ENCODE measurements at regions not wholly inside any gene's neighbourhood (a gene's known extent, or its start where the extent isn't known, plus 50 kb on each side); places are given as distances from the start of the nearest gene placed in this dataset.
A peak's percentile ranks its signal among the peaks of the same experiment; 100 is the strongest.
"Not testable (repeated sequence)": the region's sequence is repeated elsewhere in the genome, so short reads cannot be mapped to it uniquely, and the experiment has no call there.

DNA sequence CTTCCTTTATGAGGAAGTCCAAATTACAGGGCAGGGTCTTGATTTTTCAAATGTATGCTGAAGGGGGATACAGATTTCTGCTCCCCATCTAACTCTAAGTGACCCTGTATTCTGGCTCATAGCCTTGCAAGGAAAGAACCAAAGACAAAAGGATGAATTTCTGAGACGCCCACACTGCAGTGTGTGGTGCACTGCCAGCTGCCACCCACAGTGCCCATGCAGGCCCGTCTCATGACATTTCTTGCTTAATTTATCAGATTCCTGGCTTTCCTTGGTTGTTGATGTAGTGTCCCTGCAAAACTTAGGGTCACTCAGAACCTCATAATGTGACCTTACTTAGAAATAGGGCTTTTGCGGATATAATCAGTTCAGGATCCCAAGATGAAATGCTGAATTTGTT lies 68.0 kb downstream of the CBLN4 start:
- DNase-seq, result no peak

DNA sequence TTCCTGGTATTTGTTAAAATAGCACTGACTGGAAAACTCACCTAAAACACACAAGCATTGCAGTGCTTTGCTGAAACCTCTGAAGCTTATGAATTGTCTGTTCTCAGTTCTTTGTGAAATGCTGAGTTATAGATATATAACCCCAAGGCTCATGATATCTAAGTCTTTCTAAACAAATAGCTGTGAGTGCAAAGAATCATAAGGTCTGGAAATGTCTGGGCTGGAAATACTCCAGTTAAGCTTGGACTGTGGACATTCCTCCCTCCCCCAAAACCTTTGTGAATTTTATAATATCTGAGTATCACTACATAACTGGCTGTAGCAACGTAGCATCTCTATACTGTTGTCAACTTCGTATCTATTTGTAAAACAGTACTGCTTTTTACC lies 69.1 kb downstream of the CBLN4 start:
- DNase-seq, result no peak

DNA sequence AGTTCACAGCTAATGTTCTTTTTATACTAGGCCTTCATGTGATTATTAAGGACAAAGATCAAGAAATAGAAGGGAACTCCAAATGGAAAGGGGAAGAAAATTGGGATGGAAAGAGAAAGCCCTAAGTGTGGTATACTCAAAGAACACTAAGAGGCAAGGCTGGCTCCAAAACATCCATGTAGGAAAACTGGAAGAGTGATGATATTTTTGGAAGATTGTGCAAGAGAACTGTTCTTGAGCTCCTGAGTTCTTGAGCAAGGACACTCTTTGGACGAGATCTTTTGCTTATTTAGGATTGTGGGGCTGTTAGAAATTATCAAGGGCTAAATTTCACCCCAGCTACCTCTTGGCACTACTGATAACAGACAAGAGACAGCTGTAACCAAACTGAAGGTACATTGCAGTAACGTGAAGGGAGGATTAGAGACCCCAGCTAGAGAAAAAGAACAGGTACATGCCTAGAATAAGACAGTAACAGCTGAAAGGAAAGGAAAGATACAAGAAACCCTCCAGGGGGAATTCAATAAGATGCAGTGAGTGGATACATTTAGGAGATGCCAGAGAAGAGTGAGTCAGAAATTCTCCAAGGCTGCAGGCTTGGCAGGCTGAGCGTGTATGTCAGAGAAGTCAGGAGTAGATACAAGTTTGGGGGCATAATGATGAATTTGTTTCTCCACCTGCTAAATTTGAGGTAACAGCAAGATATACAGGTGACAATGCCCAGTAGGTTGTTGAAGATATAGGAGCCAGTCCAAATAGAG lies 69.7 kb downstream of the CBLN4 start:
- no peak for DNase-seq

DNA sequence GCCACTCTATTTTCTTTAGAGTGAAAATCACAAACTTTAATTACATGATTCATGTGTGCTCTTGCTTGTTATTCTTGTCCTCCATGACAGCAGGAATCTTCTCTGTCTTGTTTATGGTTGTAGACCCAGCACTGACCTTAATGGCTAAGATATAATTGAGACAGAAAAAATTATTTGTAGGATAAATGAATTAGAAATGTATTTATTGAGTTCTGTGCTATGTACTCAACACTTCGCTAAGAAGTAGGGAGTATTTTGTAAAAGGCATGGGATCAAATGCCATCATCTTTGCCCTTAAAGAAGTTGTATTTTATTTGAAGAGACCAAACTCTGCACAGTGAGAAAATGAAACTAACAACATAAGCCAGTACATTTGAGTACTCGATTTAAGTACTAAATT lies 71.2 kb downstream of the CBLN4 start:
- no peak for DNase-seq

DNA sequence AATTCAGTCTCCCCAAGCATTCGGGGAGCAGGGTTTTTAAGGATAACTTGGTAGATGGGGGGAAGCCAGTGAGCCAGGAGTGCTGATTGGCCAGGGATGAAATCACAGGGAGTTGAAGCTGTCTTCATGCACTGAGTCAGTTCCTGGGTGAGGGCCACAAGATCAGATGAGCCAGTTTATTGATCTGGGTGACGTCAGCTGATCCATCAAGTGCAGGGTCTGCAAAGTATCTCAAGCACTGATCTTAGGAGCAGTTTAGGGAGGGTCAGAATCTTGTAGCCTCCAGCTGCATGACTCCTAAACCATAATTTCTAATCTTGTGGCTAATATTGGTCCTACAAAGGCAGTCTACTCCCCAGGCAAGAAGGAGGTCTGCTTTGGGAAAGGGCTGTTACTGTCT lies 74.4 kb downstream of the CBLN4 start:
- not testable (repeated sequence) for DNase-seq

DNA sequence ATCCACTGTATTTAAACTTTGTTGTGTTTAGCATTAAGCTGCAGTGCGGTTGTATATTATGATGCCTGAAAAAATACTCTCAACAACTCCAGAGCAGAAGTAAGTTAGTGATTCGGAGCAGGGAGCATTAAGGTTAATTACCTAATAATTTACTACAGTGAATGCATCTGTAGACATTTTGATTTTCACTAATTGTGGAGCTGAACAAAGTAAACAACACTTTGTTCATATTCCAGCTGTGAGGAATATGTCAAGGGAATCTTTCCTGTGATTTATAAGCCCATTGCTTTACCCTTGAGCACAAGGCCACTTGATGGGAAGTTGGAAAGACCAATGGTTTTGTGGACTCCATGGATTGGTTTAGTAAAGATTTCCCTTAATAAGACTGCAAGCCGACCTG lies 77.1 kb downstream of the CBLN4 start:
- DNase-seq, result no peak

DNA sequence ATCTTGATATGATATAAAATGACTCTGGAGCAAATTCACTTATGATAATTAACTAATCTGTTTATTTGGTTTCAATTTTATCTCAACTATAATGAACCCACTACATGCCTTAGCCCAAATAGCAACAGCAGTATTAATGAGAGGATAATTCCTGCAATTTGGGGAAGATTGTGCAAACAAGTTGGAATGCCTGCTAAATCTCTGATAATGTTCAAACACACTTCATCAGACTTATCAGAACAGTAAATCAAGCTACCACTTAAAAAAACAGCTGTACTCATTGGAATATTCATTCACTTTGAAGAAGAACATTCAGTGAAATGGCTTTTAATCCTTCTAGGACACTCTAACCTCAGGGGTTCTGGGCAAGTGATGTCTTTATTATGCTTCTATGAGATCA lies 85.4 kb downstream of the CBLN4 start:
- DNase-seq, result no peak

DNA sequence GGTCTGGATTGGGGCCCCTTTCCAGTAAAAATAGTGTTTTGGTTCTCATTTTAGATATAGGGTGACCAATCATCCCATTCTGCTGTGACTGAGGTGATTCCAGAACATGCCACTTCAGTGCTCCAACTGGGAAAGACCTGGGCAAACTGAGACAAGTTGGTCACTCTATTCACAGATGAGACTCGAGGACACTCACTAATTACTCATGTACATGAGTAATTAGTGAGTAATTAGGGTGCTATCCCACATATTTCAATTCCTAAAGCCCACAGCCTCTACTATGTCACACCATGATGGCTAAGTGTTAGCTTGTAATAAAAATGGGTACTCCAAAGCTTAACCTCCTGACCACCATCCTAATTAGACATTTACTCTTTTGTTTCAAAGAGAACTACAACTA lies 86.0 kb downstream of the CBLN4 start:
- DNase-seq, result no peak

DNA sequence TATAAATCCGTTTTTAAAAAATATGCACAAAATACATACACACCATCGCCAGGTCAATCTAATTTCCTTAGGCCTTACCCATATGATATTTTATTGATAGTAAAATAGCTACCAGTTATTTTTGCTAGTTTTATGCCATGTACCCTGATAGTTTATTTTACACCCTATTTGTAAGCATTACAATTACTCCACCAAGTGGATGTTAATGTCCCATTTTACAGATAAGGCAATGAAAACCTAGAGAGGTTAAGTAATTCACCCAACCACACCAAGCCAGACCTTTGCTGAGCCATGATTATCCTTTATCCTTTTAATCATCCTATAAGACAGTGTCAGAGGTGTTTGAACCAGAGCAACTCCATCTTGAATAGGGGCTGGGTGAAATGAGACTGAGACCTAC lies 86.8 kb downstream of the CBLN4 start:
- no peak for DNase-seq

DNA sequence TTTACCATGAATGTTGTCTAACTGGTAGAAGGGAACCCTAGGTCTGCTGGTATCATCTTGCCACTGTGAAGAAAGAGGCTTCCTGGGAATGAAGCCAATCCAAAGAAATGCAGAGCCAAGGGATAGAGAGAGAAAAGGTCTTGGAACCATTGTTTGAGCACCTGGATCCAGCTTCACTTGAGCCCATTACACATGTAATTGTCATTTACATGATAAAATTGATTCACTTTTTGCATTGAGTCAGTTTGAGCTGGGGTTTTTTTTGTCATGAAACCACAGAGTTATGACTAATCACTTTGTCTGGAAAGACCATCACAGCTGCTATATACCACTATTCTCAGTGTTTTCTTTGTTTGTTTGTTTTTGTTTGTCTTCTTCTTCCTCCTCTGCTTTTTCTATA lies 112.3 kb downstream of the CBLN4 start:
- DNase-seq, result peak; percentile 2

DNA sequence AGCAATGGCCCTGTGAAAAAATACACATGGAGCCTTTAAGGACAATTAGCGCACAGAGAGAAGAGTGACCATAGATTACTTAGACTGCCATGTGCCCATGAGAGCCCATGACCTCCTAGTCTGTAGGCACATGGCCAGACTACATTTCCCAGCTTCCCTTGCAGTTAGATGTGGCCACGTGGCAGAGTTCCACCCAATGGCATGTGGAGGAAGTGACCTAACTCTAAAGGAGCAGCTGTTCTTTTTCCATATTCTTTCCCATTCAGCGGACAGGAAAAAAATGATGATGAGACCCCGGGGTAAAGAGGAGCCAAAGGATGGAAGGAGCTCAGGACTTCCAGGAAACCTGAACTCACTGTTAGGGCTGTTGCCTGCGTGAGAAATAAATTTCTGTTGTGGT lies 116.6 kb downstream of the CBLN4 start:
- DNase-seq, result no peak

DNA sequence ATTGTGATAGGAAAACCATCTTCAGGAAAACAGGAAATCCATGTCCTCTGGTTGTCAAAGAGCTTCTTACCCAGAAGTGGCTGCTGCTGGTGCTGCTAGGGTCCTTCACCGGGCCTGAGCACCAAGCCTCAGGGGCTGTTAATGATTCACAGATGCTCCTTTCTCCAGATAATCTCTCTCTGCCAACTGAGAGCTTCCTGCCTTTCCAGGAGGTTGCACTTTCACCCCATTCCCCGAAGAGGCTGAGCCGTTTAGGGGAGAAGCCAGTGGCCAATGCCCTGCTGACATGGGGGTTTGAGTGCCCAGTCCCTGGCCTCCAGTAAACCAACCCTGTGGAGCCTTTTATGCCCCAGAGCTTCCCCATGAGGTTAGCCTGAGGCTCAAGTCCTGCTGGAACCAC lies 122.4 kb downstream of the CBLN4 start:
- no peak for DNase-seq

DNA sequence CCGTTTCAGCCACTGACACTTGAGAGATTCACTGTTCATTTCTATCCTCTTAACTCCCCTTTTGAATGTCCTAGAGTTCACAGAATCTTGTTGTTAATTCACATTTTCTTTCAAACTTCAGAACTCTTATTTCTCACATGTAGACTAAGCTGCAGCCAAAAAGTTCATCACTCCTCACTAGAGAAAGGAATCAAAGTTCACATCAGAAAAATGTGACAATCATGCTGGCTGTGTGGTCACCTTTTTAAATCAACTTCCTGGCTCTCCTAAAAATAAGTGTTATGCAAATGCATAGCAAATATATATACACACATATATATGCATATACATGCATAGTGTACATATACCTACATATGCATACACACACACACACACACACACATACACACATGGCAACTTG lies 123.0 kb downstream of the CBLN4 start:
- no peak for DNase-seq

DNA sequence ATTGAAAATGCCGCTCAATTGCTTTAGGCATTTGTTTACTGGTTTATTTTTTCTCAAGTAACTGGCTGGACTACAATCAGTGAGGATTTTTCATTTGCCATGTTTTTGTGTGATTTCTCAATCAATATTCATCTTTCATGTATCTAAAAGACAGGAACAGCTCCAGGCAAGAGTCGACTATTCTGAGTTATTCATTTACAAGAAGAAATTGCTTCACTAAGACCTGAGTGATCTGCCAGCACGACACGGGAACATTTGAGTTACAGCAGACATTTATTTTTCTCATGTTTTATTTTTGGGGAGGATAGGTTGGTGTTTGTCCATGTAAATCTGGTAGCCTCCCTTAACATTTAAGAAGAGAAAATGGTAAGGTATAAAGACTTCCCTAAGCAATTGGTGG lies 124.1 kb downstream of the CBLN4 start:
- DNase-seq, result no peak

DNA sequence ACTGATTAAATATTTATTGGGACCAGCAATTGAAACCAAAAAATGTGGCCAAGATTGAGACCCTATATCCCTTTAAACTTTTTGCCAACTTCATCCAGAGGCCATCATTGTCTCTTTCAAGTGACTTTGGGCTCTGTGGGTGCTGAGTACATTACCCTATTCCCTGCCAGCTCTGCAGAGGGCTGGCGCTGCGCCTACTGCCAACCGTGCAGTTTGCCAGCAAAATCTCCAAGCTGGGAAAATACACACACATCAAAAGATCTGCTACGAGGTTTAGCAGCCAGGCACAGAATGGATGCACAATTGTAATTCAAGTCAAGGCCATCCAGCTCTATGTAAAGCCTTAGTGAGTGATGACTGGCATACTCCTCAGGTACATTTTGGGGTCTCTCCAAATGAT lies 125.0 kb downstream of the CBLN4 start:
- DNase-seq, result no peak

DNA sequence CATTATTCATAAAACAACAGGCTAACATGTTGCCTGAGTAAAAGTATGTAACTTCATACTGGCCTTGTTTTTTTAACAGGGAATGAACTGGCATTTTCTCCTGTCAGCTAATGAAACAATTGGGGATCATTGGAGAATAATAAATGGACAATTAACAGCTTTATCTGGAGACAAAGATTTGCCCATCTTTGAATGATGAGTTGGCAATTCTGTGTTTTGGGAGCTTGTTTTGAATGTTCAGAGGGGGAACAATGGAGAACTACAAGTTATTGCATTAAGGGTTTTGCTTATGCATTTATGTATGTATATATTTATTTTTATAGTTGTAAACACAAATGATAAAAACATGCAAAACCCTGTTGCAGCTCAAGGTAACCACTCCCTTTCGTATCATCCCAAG lies 150.3 kb downstream of the CBLN4 start:
- no peak for DNase-seq

DNA sequence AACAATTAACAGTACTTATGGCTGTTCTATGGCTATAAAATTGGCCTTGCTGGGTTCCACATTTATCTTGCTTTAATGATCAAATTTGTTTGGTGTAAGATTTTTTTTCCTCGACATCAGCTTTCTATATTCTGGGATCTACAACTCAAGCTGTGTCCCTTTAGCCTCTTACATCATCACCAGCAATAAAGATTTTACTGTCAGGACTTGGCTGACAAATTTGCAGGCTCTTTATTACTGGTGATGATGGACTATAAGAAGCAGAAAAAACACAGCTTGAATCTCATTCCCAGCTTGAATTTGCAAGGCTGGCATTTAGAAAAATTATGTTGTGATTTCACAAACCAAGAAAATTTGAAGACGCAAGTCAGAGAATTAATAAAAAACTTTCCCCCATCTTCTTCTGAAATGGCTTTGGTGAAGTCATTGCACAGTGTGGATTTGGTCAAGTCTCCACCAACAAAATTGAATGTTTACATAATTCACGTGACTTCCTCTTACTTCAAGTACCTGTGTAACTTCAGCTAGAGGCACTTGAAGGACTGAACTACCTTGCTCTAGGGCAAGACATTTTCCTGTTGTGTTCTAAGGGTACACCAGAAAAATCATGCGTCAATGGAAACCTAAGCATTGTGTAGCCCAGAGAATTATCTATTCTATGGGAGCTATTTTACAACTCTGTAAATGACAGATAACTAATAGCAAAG lies 175.0 kb downstream of the CBLN4 start:
- DNase-seq, result no peak

DNA sequence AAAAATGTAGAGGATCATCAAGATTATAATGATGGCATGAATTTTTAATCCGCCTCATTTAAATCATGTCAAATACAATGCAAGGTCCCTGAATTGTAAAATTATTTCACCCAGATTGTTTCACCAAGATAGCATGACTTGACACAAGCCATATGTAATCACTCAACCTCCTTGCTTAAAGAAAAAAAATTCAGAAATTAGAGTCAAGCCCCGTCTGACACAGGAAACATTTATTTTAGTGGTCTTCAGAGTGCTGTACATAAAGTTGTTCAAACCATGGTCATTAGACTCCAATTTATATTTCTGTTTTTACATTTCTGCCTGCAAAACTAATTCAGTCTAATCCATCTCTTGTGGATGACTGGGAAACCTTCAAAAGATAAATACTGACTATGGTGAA lies 200.2 kb downstream of the CBLN4 start:
- DNase-seq, result no peak

DNA sequence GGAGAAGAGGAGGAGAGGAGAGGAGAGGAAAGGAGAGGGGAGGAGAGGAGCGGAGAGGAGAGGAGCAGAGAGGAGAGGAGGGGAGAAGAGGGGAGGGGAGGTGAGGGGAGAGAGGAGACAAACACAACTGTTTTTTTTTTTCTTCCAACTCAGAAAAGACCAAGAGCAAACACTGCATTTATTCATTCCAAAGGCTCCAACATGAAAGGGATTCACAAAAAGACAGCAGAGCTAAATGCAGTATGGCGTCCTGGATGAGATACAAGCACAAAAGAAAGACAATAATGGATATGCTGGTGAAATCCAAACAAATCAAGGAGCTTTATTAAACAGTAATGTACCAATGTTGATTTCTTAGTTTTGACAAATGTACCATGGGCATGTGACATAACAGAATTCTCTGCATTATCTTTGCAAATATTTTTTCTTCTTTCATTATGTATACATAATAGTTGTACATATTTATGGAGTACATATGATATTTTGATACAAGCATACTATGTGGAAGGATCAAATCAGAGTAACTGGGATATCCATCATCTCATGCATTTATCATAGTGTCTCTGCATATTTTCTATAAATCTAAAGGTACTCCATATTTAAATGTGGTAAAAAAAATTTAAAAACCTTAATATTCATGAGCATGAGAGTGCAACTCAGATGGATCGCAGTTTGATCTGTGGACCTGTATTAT lies 204.6 kb downstream of the CBLN4 start:
- no peak for DNase-seq

DNA sequence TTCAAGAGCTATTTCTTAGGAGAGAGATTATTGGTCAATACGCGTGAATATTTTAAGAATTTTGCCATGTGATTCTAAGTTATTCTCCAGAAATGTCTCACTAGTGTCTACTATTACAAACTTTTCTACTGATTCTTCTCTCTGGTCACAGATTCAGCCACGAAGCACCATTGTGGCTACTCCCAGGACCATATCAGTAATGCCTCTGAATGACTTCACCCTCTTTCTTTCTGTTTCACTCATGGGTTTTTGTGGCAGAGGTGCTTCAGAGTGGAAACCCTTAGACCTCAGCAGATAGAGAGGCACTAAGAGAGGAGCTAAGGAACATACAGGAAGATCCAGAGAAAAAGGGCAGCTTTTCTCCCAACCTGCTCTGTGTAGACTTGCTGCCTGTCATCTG lies 211.3 kb downstream of the CBLN4 start:
- DNase-seq, result no peak

DNA sequence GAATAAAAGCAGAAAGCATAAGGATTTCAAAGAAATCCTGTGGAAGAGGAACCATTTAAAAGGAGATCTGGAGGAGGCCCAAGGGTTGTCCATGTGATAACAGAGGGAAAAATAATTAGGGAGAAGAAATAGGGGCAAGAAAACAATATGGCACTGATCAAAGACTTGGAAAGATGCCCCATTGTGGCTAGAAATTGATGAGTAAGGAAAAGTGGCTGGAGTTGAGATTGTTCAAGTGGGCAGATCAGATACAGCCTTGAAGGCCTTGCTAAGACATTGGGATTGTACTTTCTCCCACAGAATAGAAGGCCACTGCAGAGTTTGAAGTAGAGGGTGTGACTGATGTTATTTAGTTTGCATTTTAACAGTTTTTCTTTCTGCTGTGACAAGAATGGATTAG lies 213.3 kb downstream of the CBLN4 start:
- DNase-seq, result no peak

DNA sequence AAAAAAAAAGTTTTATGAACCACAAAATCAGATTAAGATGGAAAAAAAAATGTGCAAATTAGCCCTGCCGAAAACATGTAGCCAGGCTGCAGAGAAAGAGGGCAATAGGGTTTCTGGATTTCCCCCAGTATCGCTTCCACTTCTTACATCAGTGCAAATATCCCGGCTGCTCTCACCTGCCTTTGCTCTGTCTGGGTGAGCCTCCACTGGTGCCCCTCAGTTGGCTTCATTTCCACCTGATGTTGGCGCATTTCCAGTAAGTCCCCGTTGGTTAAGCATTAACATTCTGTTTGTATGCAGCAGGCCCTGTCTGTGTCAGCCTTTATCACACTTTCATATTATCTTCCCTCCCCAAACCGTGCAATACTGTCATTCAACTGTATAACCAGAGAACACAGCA lies 215.1 kb downstream of the CBLN4 start:
- DNase-seq, result no peak

DNA sequence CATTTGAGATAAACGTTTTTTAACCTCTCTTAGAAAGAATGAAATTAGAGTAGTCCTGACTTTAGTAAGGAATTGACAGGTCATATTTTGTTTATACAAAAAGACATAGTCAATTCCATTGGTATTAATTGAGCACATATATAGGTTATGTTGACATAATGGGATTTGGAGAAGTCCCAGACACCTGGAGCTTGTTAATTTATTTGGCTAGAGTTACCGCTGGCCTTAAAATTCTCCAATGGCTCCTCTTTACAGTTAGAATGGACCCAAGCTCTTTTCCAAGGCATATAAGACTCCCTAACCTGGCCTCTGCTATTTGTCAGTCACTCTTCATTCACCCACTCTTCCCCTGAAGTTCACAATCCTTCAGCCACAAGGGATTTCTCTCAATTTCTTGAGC lies 221.3 kb downstream of the CBLN4 start:
- no peak for DNase-seq

DNA sequence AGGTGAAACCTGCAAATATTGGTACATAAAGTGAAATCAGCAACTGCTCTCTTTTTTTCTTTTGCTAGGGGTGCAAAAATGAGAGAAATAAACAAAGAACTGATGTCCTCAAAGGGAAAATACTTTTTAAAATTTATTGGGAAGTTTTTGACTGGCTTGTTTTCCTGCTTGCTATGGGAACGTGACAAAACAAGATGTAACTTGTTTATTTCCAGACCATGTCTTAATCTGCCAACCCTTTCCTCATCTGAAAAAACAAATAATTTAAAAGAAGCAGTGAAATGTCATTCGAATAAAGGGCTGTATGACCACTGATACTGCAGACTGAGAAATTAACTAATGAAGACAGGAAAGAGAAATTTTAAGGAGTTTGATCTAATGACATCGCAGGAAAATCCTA lies 221.9 kb downstream of the CBLN4 start:
- DNase-seq, result no peak

DNA sequence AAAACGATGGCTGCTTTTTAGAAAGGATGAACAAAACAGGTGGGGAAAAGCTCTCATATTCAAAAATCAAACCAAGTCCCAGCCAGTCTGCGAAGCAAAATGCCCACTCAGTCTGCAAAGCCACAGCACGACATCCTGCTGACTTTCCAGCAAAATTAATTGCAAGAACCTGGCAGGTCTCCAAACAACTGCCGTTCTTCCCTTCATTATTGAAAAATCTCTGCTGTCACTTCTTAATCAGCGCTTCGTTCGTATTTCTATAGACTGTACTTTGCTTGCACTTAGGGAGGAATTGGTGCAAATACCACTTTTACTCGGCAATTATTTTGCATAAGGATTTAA lies 222.4 kb downstream of the CBLN4 start:
- peak; percentile 7 for DNase-seq

All from NCI-H774 (cell line).